Lung (tissue), 11 donors: ENCODE measurements at regions not wholly inside any gene's neighbourhood (a gene's known extent, or its start where the extent isn't known, plus 50 kb on each side); places are given as distances from the start of the nearest gene placed in this dataset.

Source experiments
- ATAC-seq: fragments of 200-7000 bp; cut with Tn5 transposase; one replicate; pipeline ENCODE4 v1.9.1; 2020; ENCODE audit warnings: moderate number of reproducible peaks; ENCODE audit not compliant: insufficient read depth, low FRiP score
- DNase-seq, 3 donors: peaks; one replicate each; pipeline ENCODE4 v3.0.0-alpha.2; 2013 to 2017
- H3K27ac ChIP-seq, 2 donors: one replicate each; pipeline ENCODE4 v1.5.1; 2013; ENCODE audit warnings: mild to moderate bottlenecking in 2 of 2, moderate library complexity in 2 of 2, control low read depth in 1 of 2, inconsistent platforms in 1 of 2, low read depth in 1 of 2, low read length in 1 of 2
- H3K27me3 ChIP-seq, 3 donors: one replicate each; pipeline ENCODE4 v1.5.1; 2013; ENCODE audit warnings: low read length in 2 of 3; ENCODE audit not compliant: control insufficient read depth in 3 of 3, insufficient read depth in 3 of 3
- H3K36me3 ChIP-seq, 4 donors: one replicate each; pipeline ENCODE4 v1.5.1; 2013; ENCODE audit warnings: low read length in 4 of 4, mild to moderate bottlenecking in 1 of 4, moderate library complexity in 1 of 4; ENCODE audit not compliant: control insufficient read depth in 4 of 4, insufficient read depth in 4 of 4
- H3K4me1 ChIP-seq, 5 donors: one replicate each; pipeline ENCODE4 v1.5.1; 2013; ENCODE audit warnings: low read length in 5 of 5, mild to moderate bottlenecking in 2 of 5, moderate library complexity in 1 of 5; ENCODE audit not compliant: control insufficient read depth in 5 of 5, insufficient read depth in 5 of 5
- H3K4me3 ChIP-seq: one replicate; pipeline ENCODE4 v1.5.1; 2013; ENCODE audit warnings: mild to moderate bottlenecking, control low read depth, moderate library complexity
- H3K9ac ChIP-seq, 2 donors: one replicate each; pipeline ENCODE4 v1.5.1; 2013; ENCODE audit warnings: low read length in 2 of 2, control low read depth in 1 of 2; ENCODE audit not compliant: insufficient read depth in 1 of 2
- H3K9me3 ChIP-seq, 4 donors: one replicate each; pipeline ENCODE4 v1.5.1; 2013; ENCODE audit warnings: low read length in 3 of 4, mild to moderate bottlenecking in 1 of 4, moderate library complexity in 1 of 4; ENCODE audit not compliant: control insufficient read depth in 4 of 4, insufficient read depth in 3 of 4
- CTCF ChIP-seq: IDR thresholded peaks from 2 replicates; pipeline ENCODE4 v1.5.1; 2012; ENCODE audit warnings: mild to moderate bottlenecking; ENCODE audit errors: control extremely low read depth, extremely low read depth
- WGBS, 2 donors: extraction: QIAGEN DNeasy Blood & Tissue Kit; methylation state at CpG; one replicate each; pipeline ENCODE4 v1.1.7; 2013; 5-methylcytosine and 5-hydroxymethylcytosine counted together
- donor health status: control.
- donor health status: control.
- donor health status: Bipolar disorder and iron deficiency.
- donor health status: healthy.
- donor health status: DM: yes; HTN: yes; CAD: no.

GRCh38 chr10:70978816-70979480 is 90.6 kb upstream of the PCBD1 start:
- no peak for ATAC-seq
- DNase-seq: peak in 2 of 3 donors; percentile 54 to 72
- Histone ChIP-seq H3K4me1 (peaks cover 0 to 3% (median 0%) of the 10 kb centered on the region in 5 donors), H3K27ac (no peak overlapping the region), H3K4me3 (no peak overlapping the region), H3K9me3 (peaks cover 0 to 4% (median 0%) of the 10 kb centered on the region in 4 donors), H3K9ac (no peak overlapping the region), H3K27me3 (no peaks in the 10 kb centered on the region), H3K36me3 (no peaks in the 10 kb centered on the region)
- 66 to 79% methylated on average over 8 of the region's 8 CpGs for WGBS, 2 donors
- no peak for TF ChIP-seq CTCF

- no peak overlapping the region for H3K27ac ChIP-seq
- no peaks in the 10 kb centered on the region for H3K36me3 ChIP-seq
- ATAC-seq (no peak), DNase-seq (no peak)
- H3K9ac ChIP-seq: no peak overlapping the region
- H3K4me3 ChIP-seq: no peak overlapping the region
- 90 to 93% methylated on average over 2 of the region's 2 CpGs for WGBS, 2 donors
- no peak for TF ChIP-seq CTCF
- H3K4me1 ChIP-seq: peaks cover 0 to 3% (median 0%) of the 10 kb centered on the region in 5 donors
- H3K9me3 ChIP-seq: peaks cover 0 to under 1% (median 0%) of the 10 kb centered on the region in 4 donors
- H3K27me3 ChIP-seq: no peaks in the 10 kb centered on the region
Observed at GRCh38 chr10:70980687-70981086, 92.3 kb upstream of the PCBD1 start.

- H3K27me3 ChIP-seq: no peaks in the 10 kb centered on the region
- H3K4me3 ChIP-seq: no peak overlapping the region
- WGBS, 2 donors: 75 to 82% methylated on average over 7 of the region's 7 CpGs
- H3K9me3 ChIP-seq: no peaks in the 10 kb centered on the region
- H3K4me1 ChIP-seq: peaks cover 0 to 3% (median 0%) of the 10 kb centered on the region in 5 donors
- TF ChIP-seq CTCF: no peak
- no peak overlapping the region for H3K9ac ChIP-seq
- no peaks in the 10 kb centered on the region for H3K36me3 ChIP-seq
- ATAC-seq (no peak), DNase-seq (no peak)
- H3K27ac ChIP-seq: no peak overlapping the region
Observed at GRCh38 chr10:70981171-70981836, 92.9 kb upstream of the PCBD1 start.
